ENCODE measurements at regions not wholly inside any gene's neighbourhood (a gene's known extent, or its start where the extent isn't known, plus 50 kb on each side); places are given as distances from the start of the nearest gene placed in this dataset.
"Not testable (repeated sequence)": the region's sequence is repeated elsewhere in the genome, so short reads cannot be mapped to it uniquely, and the experiment has no call there.

GRCh38 chr6:62999796-63000195 lies 211.5 kb upstream of the FKBP1C start:
- H3K27me3 ChIP-seq = no peaks in the 10 kb centered on the region
- H3K9me3 ChIP-seq = no peaks in the 10 kb centered on the region

GRCh38 chr6:63006018-63006417 lies 205.3 kb upstream of the FKBP1C start:
- H3K4me3 ChIP-seq; H3K4me1 ChIP-seq; DNase-seq (ENCODE audit: extremely low spot score); H3K36me3 ChIP-seq; H3K27me3 ChIP-seq; H3K9me3 ChIP-seq; intact Hi-C loops (cut with DNase I); H3K27ac ChIP-seq (replicated peaks in 1 of 4): not testable (repeated sequence)
- 85% methylated on average over 7 of the region's 7 CpGs for WGBS

More at GRCh38 chr6:62999796-63000195, 211.5 kb upstream of the FKBP1C start:
- Histone ChIP-seq H3K4me3 (no peak overlapping the region), H3K4me1 (no peaks in the 10 kb centered on the region), H3K27ac (replicated peaks in 1 of 4) (no peak overlapping the region), H3K36me3 (no peaks in the 10 kb centered on the region)
- intact Hi-C loops (cut with DNase I) = no loop called here
- WGBS = 78% methylated on average over 1 of the region's 1 CpG
- TF ChIP-seq EP300 (IDR thresholded peaks at IDR 0.05) = no peak
- TF ChIP-seq POLR2AphosphoS5 (IDR thresholded peaks at IDR 0.05) = no peak
- no peak for TF ChIP-seq POLR2A (IDR thresholded peaks at IDR 0.05; ENCODE audit: low read depth)
- TF ChIP-seq CTCF (IDR thresholded peaks at IDR 0.05) = no peak
- DNase-seq (ENCODE audit: extremely low spot score) = no peak

- H3K27me3 ChIP-seq; H3K36me3 ChIP-seq; H3K4me1 ChIP-seq; intact Hi-C loops (cut with DNase I); H3K27ac ChIP-seq (replicated peaks in 1 of 4); DNase-seq (ENCODE audit: extremely low spot score); H3K9me3 ChIP-seq; H3K4me3 ChIP-seq: not testable (repeated sequence)
- WGBS = 59% methylated on average over 3 of the region's 3 CpGs
Measured at GRCh38 chr6:63010962-63011361, 200.3 kb upstream of the FKBP1C start.

- no peaks in the 10 kb centered on the region for H3K27me3 ChIP-seq
- intact Hi-C loops (cut with DNase I) = no loop called here
- H3K4me3 ChIP-seq = no peak overlapping the region
- no peaks in the 10 kb centered on the region for H3K9me3 ChIP-seq
- no peak for DNase-seq (ENCODE audit: extremely low spot score)
- no peaks in the 10 kb centered on the region for H3K4me1 ChIP-seq
- H3K27ac ChIP-seq (replicated peaks in 1 of 4) = no peak overlapping the region
- no peaks in the 10 kb centered on the region for H3K36me3 ChIP-seq
- no peak for TF ChIP-seq POLR2AphosphoS5 (IDR thresholded peaks at IDR 0.05)
- TF ChIP-seq EP300 (IDR thresholded peaks at IDR 0.05) = no peak
- no peak for TF ChIP-seq CTCF (IDR thresholded peaks at IDR 0.05)
- no peak for TF ChIP-seq POLR2A (IDR thresholded peaks at IDR 0.05; ENCODE audit: low read depth)
- 52% methylated on average over 1 of the region's 1 CpG for WGBS
Measured at GRCh38 chr6:63014290-63014689, 197.0 kb upstream of the FKBP1C start.

GRCh38 chr6:63022631-63023030 lies 188.6 kb upstream of the FKBP1C start:
- Histone ChIP-seq H3K4me3 (no peak overlapping the region), H3K27me3 (no peaks in the 10 kb centered on the region), H3K9me3 (no peaks in the 10 kb centered on the region), H3K27ac (replicated peaks in 1 of 4) (no peak overlapping the region), H3K36me3 (no peaks in the 10 kb centered on the region), H3K4me1 (no peaks in the 10 kb centered on the region)
- DNase-seq (ENCODE audit: extremely low spot score) = no peak
- whole genome bisulfite sequencing = 40% methylated on average over 2 of the region's 2 CpGs
- TF ChIP-seq CTCF (IDR thresholded peaks at IDR 0.05) = no peak
- TF ChIP-seq POLR2AphosphoS5 (IDR thresholded peaks at IDR 0.05) = no peak
- no peak for TF ChIP-seq EP300 (IDR thresholded peaks at IDR 0.05)
- TF ChIP-seq POLR2A (IDR thresholded peaks at IDR 0.05; ENCODE audit: low read depth) = no peak
- intact Hi-C loops (cut with DNase I) = no loop called here

GRCh38 chr6:63023726-63024125 lies 187.5 kb upstream of the FKBP1C start:
- H3K27me3 ChIP-seq = no peaks in the 10 kb centered on the region
- no peak for TF ChIP-seq EP300 (IDR thresholded peaks at IDR 0.05)
- no peak for TF ChIP-seq POLR2A (IDR thresholded peaks at IDR 0.05; ENCODE audit: low read depth)
- TF ChIP-seq CTCF (IDR thresholded peaks at IDR 0.05) = no peak
- no peak for TF ChIP-seq POLR2AphosphoS5 (IDR thresholded peaks at IDR 0.05)
- no peak for DNase-seq (ENCODE audit: extremely low spot score)
- no peaks in the 10 kb centered on the region for H3K9me3 ChIP-seq
- H3K27ac ChIP-seq (replicated peaks in 1 of 4) = no peak overlapping the region
- intact Hi-C loops (cut with DNase I) = no loop called here
- WGBS = 55% methylated on average over 4 of the region's 4 CpGs
- no peaks in the 10 kb centered on the region for H3K36me3 ChIP-seq
- H3K4me1 ChIP-seq = no peaks in the 10 kb centered on the region
- H3K4me3 ChIP-seq = no peak overlapping the region

Measured in esophagus muscularis mucosa (tissue), 4 donors.